Right lobe of liver (tissue), 4 donors: ENCODE measurements at regions not wholly inside any gene's neighbourhood (a gene's known extent, or its start where the extent isn't known, plus 50 kb on each side); places are given as distances from the start of the nearest gene placed in this dataset.

ENCODE experiments used
- CTCF ChIP-seq, 4 donors: fragments of 200-600 bp in 3 of 4; fragments of 450-650 bp in 1 of 4; IDR thresholded peaks; one replicate each; pipeline versions ENCODE4 v1.5.1 to v1.8.0; 2016 to 2022; ENCODE audit warnings: antibody characterized with exemption in 4 of 4, mild to moderate bottlenecking in 2 of 4
- POLR2A ChIP-seq: fragments of 450-650 bp; IDR thresholded peaks from one replicate; pipeline ENCODE4 v1.6.1; 2017; ENCODE audit warnings: antibody characterized with exemption, mild to moderate bottlenecking
- donor health status: DM: no; HTN: no; CAD: no.
- donor health status: DM: no; HTN: no; CAD: no.
- donor health status: DM: no; HTN: yes; CAD: no.

GRCh38 chr18:67815280-67815679 is 298.8 kb upstream of the DSEL start:
- TF ChIP-seq CTCF (IDR thresholded peaks at IDR 0.05) (no peak), POLR2A (no peak)
